GM23338 (cell line): ENCODE measurements at regions not wholly inside any gene's neighbourhood (a gene's known extent, or its start where the extent isn't known, plus 50 kb on each side); places are given as distances from the start of the nearest gene placed in this dataset.

Experiments
- CREB1 ChIP-seq: fragments of 250-450 bp; sonication (Bioruptor Pico); IDR thresholded peaks from 2 replicates; pipeline ENCODE4 v1.5.0; 2020; ENCODE audit warnings: low read depth, mild to moderate bottlenecking, moderate library complexity
- CTCF ChIP-seq, 2 experiments: fragments of 200-600 bp in 1 of 2; sonication (generic) in 1 of 2; conservative IDR thresholded peaks; 2 replicates each; pipeline versions ENCODE4 v1.5.1 to v1.6.1; 2016 to 2017; ENCODE audit warnings: antibody characterized with exemption in 2 of 2, low read depth in 2 of 2, mild to moderate bottlenecking in 2 of 2, moderate library complexity in 1 of 2
- EZH2 ChIP-seq: fragments of 200-600 bp; sonication (generic); IDR thresholded peaks from one replicate; pipeline ENCODE4 v1.8.0; 2017; ENCODE audit warnings: antibody characterized with exemption, mild to moderate bottlenecking, low read depth; ENCODE audit not compliant: unreplicated experiment
- EZH2phosphoT487 ChIP-seq: fragments of 200-600 bp; sonication (generic); IDR thresholded peaks from one replicate; pipeline ENCODE4 v1.8.1; 2018; ENCODE audit warnings: antibody characterized with exemption; ENCODE audit not compliant: unreplicated experiment
- JUNB ChIP-seq: IDR thresholded peaks from one replicate; pipeline ENCODE4 v1.6.1; 2016; ENCODE audit warnings: antibody characterized with exemption; ENCODE audit not compliant: unreplicated experiment
- POLR2AphosphoS5 ChIP-seq: IDR thresholded peaks from 2 replicates; pipeline ENCODE4 v1.6.1; 2016; ENCODE audit warnings: antibody characterized with exemption, low read depth
- ZNF114 ChIP-seq: fragments of 250-450 bp; sonication (Bioruptor Pico); IDR thresholded peaks from 2 replicates; pipeline ENCODE4 v1.5.0; 2020; ENCODE audit warnings: mild to moderate bottlenecking, moderate library complexity
- ZNF331 ChIP-seq: fragments of 250-450 bp; sonication (Bioruptor Pico); IDR thresholded peaks from 2 replicates; pipeline ENCODE4 v1.5.0; 2020; ENCODE audit warnings: low read depth, mild to moderate bottlenecking, moderate library complexity
- TF ChIP-seq, protein P1 (sequence below): IDR thresholded peaks from one replicate; pipeline ENCODE4 v1.6.1; 2018; ENCODE audit warnings: antibody characterized with exemption; ENCODE audit not compliant: unreplicated experiment
- TF ChIP-seq, protein P2 (sequence below): fragments of 250-450 bp; sonication (Bioruptor Pico); IDR thresholded peaks from 2 replicates; pipeline ENCODE4 v1.5.0; 2020; ENCODE audit warnings: mild to moderate bottlenecking, moderate library complexity

- TF ChIP-seq CTCF (conservative IDR thresholded peaks at IDR 0.05; ENCODE audit: low read depth in 2 of 2) (no peak), JUNB (no peak), POLR2AphosphoS5 (no peak), EZH2phosphoT487 (no peak), CREB1 (CRISPR knock-in tag) (no peak), EZH2 (no peak), ZNF114 (CRISPR knock-in tag) (no peak), ZNF331 (CRISPR knock-in tag) (no peak)
- TF ChIP-seq, protein P1, sequence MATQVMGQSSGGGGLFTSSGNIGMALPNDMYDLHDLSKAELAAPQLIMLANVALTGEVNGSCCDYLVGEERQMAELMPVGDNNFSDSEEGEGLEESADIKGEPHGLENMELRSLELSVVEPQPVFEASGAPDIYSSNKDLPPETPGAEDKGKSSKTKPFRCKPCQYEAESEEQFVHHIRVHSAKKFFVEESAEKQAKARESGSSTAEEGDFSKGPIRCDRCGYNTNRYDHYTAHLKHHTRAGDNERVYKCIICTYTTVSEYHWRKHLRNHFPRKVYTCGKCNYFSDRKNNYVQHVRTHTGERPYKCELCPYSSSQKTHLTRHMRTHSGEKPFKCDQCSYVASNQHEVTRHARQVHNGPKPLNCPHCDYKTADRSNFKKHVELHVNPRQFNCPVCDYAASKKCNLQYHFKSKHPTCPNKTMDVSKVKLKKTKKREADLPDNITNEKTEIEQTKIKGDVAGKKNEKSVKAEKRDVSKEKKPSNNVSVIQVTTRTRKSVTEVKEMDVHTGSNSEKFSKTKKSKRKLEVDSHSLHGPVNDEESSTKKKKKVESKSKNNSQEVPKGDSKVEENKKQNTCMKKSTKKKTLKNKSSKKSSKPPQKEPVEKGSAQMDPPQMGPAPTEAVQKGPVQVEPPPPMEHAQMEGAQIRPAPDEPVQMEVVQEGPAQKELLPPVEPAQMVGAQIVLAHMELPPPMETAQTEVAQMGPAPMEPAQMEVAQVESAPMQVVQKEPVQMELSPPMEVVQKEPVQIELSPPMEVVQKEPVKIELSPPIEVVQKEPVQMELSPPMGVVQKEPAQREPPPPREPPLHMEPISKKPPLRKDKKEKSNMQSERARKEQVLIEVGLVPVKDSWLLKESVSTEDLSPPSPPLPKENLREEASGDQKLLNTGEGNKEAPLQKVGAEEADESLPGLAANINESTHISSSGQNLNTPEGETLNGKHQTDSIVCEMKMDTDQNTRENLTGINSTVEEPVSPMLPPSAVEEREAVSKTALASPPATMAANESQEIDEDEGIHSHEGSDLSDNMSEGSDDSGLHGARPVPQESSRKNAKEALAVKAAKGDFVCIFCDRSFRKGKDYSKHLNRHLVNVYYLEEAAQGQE = no peak
- TF ChIP-seq, protein P2, sequence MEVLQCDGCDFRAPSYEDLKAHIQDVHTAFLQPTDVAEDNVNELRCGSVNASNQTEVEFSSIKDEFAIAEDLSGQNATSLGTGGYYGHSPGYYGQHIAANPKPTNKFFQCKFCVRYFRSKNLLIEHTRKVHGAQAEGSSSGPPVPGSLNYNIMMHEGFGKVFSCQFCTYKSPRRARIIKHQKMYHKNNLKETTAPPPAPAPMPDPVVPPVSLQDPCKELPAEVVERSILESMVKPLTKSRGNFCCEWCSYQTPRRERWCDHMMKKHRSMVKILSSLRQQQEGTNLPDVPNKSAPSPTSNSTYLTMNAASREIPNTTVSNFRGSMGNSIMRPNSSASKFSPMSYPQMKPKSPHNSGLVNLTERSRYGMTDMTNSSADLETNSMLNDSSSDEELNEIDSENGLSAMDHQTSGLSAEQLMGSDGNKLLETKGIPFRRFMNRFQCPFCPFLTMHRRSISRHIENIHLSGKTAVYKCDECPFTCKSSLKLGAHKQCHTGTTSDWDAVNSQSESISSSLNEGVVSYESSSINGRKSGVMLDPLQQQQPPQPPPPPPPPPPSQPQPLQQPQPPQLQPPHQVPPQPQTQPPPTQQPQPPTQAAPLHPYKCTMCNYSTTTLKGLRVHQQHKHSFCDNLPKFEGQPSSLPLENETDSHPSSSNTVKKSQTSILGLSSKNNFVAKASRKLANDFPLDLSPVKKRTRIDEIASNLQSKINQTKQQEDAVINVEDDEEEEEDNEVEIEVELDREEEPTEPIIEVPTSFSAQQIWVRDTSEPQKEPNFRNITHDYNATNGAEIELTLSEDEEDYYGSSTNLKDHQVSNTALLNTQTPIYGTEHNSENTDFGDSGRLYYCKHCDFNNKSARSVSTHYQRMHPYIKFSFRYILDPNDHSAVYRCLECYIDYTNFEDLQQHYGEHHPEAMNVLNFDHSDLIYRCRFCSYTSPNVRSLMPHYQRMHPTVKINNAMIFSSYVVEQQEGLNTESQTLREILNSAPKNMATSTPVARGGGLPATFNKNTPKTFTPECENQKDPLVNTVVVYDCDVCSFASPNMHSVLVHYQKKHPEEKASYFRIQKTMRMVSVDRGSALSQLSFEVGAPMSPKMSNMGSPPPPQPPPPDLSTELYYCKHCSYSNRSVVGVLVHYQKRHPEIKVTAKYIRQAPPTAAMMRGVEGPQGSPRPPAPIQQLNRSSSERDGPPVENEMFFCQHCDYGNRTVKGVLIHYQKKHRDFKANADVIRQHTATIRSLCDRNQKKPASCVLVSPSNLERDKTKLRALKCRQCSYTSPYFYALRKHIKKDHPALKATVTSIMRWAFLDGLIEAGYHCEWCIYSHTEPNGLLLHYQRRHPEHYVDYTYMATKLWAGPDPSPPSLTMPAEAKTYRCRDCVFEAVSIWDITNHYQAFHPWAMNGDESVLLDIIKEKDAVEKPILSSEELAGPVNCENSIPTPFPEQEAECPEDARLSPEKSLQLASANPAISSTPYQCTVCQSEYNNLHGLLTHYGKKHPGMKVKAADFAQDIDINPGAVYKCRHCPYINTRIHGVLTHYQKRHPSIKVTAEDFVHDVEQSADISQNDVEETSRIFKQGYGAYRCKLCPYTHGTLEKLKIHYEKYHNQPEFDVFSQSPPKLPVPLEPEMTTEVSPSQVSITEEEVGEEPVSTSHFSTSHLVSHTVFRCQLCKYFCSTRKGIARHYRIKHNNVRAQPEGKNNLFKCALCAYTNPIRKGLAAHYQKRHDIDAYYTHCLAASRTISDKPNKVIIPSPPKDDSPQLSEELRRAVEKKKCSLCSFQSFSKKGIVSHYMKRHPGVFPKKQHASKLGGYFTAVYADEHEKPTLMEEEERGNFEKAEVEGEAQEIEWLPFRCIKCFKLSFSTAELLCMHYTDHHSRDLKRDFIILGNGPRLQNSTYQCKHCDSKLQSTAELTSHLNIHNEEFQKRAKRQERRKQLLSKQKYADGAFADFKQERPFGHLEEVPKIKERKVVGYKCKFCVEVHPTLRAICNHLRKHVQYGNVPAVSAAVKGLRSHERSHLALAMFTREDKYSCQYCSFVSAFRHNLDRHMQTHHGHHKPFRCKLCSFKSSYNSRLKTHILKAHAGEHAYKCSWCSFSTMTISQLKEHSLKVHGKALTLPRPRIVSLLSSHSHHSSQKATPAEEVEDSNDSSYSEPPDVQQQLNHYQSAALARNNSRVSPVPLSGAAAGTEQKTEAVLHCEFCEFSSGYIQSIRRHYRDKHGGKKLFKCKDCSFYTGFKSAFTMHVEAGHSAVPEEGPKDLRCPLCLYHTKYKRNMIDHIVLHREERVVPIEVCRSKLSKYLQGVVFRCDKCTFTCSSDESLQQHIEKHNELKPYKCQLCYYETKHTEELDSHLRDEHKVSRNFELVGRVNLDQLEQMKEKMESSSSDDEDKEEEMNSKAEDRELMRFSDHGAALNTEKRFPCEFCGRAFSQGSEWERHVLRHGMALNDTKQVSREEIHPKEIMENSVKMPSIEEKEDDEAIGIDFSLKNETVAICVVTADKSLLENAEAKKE = no peak
These were observed 103.1 kb downstream of the ZNF608 start for GRCh38 chr5:124643336-124643735.
